HG03060 (cell line): ENCODE measurements at regions not wholly inside any gene's neighbourhood (a gene's known extent, or its start where the extent isn't known, plus 50 kb on each side); places are given as distances from the start of the nearest gene placed in this dataset.

Source experiments
- ATAC-seq: cut with Tn5 transposase; IDR thresholded peaks from one replicate; pipeline ENCODE4 v1.9.1; 2021; ENCODE audit warnings: low read depth, moderate number of reproducible peaks; ENCODE audit not compliant: unreplicated experiment

- no peak for ATAC-seq
Observed at GRCh38 chr9:18202924-18203323, 271.0 kb upstream of the ADAMTSL1 start.

GRCh38 chr9:18207735-18208134, 266.2 kb upstream of the ADAMTSL1 start:
- no peak for ATAC-seq

GRCh38 chr9:18208166-18209059, 265.5 kb upstream of the ADAMTSL1 start:
- ATAC-seq, result no peak

DNA sequence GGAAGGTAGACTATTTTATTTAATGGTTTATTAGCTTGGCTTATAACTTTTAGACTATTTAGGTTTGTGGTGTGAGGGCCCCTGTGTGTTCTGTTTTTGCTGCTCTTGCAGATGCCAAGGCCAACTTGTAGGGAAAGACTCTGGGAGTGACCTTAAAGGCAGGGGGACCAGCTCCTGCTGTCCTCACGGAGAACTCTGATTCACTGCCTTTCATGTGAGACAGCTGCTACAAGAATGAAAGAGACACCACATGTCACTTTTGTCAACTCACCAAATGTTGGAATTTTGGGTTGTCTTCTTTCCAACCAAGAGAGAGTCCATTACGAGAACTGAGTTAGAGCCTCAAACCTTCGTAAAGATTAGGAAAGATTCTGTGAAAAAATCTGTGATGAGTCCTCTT, 258.3 kb upstream of the ADAMTSL1 start:
- no peak for ATAC-seq

GRCh38 chr9:18216376-18216775, 257.6 kb upstream of the ADAMTSL1 start:
- ATAC-seq, result no peak

DNA sequence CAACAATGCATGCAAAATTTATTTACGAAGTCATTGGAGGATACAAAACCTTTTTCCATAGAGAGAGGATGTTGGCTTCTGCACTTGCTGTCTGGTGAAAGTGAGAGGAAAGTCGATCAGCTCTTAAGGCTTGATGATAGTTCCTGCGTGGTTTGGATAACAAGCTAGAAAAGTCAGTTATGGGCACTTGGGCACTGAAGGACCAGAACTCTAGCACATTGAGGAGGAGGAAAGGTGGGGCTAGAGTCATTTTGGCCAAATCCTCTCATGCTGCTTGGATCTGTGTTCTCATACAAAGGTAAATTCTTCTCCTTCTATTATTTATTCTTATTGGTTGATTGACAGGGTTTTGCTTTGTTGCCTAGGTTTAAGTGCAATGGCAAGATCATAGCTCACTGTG, 245.9 kb upstream of the ADAMTSL1 start:
- ATAC-seq, result no peak

DNA sequence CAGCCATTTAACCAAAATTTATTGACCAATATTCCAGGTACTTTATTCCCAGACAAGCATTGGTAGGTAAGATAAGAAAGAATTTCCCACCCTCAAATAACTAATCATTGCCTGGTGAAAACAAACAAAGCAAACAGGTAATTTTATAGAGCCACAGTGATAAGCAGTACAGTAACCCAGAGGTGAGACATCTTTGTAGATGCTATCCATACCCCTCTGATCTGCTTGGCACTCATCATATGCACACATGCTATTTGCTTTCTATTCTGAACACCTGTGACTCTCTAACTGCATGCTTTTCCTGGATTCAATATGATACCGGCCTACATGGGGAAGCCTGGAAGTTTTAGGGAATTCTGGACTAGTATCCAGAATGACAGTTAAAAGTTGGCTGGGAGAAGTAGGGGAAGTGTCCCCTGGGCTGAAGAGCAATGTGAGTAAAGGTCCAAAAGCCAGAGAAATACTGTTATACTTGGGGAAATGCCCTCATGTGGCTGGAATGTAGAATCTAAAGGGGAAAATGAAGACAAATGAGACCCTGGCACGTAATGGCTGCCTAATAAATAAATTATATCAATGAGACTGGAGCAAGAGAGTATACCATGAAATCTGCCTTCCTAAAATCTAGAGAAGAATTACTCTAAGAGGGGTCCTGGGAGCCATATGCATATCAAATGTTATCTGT, 243.8 kb upstream of the ADAMTSL1 start:
- ATAC-seq, result no peak

GRCh38 chr9:18233311-18233710, 240.6 kb upstream of the ADAMTSL1 start:
- no peak for ATAC-seq

- no peak for ATAC-seq
Observed at GRCh38 chr9:18233776-18234445, 240.0 kb upstream of the ADAMTSL1 start.

- ATAC-seq, result no peak
Observed at GRCh38 chr9:18235181-18235908, 238.6 kb upstream of the ADAMTSL1 start.

- ATAC-seq, result no peak
Observed at GRCh38 chr9:18236336-18236735, 237.6 kb upstream of the ADAMTSL1 start.

- ATAC-seq, result no peak
Observed at GRCh38 chr9:18237776-18238175, 236.2 kb upstream of the ADAMTSL1 start.

- no peak for ATAC-seq
Observed at GRCh38 chr9:18238254-18238653, 235.7 kb upstream of the ADAMTSL1 start.

DNA sequence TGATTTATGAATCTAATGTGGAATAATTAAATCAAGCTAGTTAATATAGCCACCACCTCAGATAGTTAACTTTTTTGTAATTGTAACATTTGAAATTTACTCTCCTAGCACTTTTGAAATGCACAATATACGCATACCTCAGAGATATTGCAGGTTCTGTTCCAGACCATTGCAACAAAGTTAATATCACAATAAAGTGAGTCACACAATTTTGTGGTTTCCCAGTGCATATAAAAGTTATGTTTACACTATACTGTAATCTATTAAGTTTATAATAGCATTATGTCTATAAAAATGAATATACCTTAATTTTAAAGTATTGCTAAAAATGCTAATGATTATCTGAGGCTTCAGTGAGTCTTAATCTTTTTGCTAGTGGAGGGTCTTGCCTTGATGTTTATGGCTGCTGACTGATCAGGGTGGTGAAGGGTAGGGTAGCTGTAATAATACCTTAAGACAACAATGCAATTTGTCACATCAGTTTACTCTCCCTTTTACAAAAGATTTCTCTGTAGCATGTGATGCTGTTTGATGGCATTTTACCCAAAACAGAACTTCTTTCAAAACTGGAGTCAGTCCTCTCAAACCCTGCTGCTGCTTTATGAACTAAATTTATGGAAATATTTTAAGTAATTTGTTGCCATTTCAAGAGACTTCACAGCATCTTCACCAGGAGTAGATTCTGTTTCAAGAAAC, 235.1 kb upstream of the ADAMTSL1 start:
- ATAC-seq, result no peak

- no peak for ATAC-seq
Observed at GRCh38 chr9:18240213-18240612, 233.7 kb upstream of the ADAMTSL1 start.

GRCh38 chr9:18245911-18246310, 228.0 kb upstream of the ADAMTSL1 start:
- ATAC-seq, result no peak

DNA sequence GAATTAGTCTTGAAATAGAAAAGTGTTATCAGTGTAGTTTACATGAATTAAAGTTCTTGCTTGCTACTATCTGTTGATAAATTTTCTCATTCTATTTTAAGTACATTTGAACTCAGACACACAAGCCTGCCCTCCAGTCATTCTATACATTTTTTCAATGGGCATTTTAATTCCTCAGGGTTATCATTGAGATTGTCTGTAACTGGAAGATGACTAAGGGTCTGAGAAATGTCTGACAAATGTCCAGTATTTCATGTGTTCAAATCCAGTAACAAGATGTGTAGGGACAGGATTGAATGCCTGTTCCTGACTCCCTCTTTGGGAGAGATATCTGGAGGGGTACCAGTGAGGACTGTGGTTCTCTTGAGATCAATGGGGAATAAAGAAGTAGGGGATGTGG, 223.9 kb upstream of the ADAMTSL1 start:
- no peak for ATAC-seq

DNA sequence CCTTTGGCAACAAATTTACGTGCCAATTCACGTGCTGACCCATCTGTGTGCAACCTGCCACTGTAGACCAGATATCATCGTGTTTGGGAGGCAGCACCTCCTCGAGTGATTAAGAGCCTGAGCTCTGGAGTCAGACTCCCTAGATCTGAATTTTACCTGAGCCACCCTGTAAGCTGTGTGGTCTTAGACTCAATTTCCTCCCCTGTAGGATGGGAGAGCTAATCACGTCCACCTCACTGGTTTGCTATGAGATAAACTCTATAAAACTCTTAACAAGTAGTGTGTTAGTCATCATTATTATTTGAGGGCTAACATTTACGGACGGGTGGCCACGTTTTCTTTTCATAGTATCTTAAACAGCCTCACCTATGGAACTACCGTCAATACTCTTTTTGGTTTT, 220.0 kb upstream of the ADAMTSL1 start:
- no peak for ATAC-seq

DNA sequence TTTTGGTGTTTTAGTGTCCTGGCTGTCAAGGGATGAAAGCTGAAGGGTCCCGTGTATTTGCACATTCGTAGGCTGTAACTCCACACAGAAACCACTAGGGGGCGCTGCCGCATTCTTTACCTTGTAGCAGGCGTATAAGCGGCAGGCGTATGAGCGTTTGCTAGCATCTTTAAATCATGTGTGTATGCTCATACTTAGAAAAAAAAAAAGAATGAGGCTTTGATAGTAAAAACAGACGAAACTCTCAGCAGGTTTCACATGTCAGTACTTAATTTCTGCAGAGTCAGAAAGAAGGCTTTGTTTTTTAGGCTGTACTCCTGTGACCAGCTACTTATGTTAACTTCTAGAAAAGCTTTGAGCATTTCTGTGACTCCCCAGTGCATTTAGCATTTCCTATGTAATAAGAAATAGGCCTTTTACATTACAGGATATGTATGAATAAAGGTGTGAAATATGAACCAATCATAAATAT, 218.8 kb upstream of the ADAMTSL1 start:
- ATAC-seq, result peak; percentile 84

- no peak for ATAC-seq
Observed at GRCh38 chr9:18255747-18256146, 218.2 kb upstream of the ADAMTSL1 start.
